ENCODE measurements at regions not wholly inside any gene's neighbourhood (a gene's known extent, or its start where the extent isn't known, plus 50 kb on each side); places are given as distances from the start of the nearest gene placed in this dataset.

DNA sequence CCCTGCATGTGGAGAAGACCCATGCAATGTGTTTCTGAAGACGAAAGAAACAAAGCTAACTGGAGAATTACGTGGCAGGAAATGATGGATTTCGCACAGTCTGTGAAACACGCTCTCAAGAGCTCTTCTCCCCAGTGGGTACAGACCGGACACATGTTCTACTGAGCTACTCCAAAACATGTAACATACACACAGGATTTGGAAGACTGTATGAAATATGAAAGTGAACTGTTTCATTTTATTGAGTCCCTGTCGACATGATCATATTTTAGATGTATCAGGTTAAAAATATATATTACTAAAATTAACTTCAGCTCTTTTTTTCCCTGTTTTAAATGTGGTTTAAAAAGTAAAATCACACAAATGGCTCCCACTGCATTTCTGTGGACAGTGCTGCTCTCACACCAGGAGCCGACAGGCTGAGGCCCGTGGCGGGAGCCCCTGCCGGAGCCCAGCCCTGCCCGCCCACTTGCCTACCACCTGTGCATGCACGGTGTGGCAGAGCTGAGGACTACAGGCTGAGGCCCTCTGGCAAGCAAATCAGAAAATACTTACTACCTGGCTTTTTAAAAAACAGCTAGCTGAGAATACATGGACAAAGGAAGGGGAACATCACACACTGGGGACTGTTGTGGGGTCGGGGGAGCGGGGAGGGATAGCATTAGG is 58.9 kb upstream of the NXT1 start:
- no TSS peak for BruUV-seq (replicated peaks)
- H3K27me3 Mint-ChIP-seq (ENCODE audit: insufficient read depth, unreplicated experiment) = peaks cover 17% of the 10 kb centered on the region
- H3K36me3 Mint-ChIP-seq (ENCODE audit: insufficient read depth, unreplicated experiment) = no peaks in the 10 kb centered on the region
- CTCF ChIA-PET = no interaction called here
- no peak overlapping the region for H3K4me3 Mint-ChIP-seq (ENCODE audit: unreplicated experiment)
- intact Hi-C loops (cut with micrococcal nuclease) = no loop called here
- POLR2A ChIA-PET = interaction anchor here (0.6 to 0.8 kb wide), 3 partner anchors 10 to 600 kb away, joined by 3 read pairs; no protein-coding TSS in a partner anchor
- no peak overlapping the region for H3K27ac Mint-ChIP-seq (ENCODE audit: low read depth, unreplicated experiment)
- DNase-seq (ENCODE audit: unreplicated experiment) = no peak
- H3K4me1 Mint-ChIP-seq (ENCODE audit: insufficient read depth, unreplicated experiment) = no peaks in the 10 kb centered on the region
- no peak for TF ChIP-seq CTCF (IDR thresholded peaks at IDR 0.05; ENCODE audit: unreplicated experiment)
- no peaks in the 10 kb centered on the region for H3K9me3 Mint-ChIP-seq (ENCODE audit: unreplicated experiment)

- H3K4me1 Mint-ChIP-seq (ENCODE audit: insufficient read depth, unreplicated experiment) = no peaks in the 10 kb centered on the region
- no TSS peak for BruUV-seq (replicated peaks)
- no peak for TF ChIP-seq CTCF (IDR thresholded peaks at IDR 0.05; ENCODE audit: unreplicated experiment)
- ChIA-PET POLR2A (interaction anchor here (0.6 to 0.8 kb wide), 4 partner anchors 9 to 599 kb away, joined by 3 to 4 read pairs (median 3); no protein-coding TSS in a partner anchor), CTCF (interaction anchor here (1.2 kb wide), 1 partner anchor 45 kb away, joined by 4 read pairs; no protein-coding TSS in a partner anchor)
- no peak overlapping the region for H3K27ac Mint-ChIP-seq (ENCODE audit: low read depth, unreplicated experiment)
- no peaks in the 10 kb centered on the region for H3K9me3 Mint-ChIP-seq (ENCODE audit: unreplicated experiment)
- DNase-seq (ENCODE audit: unreplicated experiment) = no peak
- intact Hi-C loops (cut with micrococcal nuclease) = no loop called here
- no peaks in the 10 kb centered on the region for H3K36me3 Mint-ChIP-seq (ENCODE audit: insufficient read depth, unreplicated experiment)
- no peak overlapping the region for H3K4me3 Mint-ChIP-seq (ENCODE audit: unreplicated experiment)
- peaks cover 17% of the 10 kb centered on the region for H3K27me3 Mint-ChIP-seq (ENCODE audit: insufficient read depth, unreplicated experiment)
These were observed 59.6 kb upstream of the NXT1 start for GRCh38 chr20:23290761-23291574.

DNA sequence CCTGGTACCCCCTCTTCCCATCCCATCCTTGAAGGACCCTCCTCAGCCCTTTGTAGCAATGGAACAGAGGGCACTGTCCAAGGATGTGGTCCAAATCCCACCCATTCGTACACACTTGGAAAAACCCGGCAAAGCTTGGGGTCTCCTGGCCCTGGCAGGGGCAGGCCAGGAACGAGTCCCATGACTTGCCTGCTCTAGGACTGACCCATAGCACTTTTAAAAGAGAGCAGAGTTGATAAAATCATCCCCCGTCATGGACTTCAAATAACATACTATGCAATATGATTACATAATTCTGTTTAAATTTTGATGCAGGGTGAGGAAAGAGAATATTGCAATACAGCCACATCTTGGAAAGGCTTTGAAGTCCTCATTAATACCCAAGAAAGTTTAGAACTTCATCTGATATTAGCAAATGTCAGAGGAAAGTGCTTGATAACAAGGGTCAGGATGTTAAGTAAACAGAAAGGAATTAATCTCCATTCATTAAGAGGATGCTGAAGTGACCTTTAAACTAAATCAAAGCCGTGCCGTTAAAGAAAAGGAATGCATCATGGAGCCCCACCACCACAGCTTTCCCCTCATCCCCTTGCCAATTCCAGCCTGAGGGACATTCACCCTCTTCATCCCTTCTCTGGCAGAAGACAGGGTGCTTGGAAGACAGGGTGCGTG is 60.7 kb upstream of the NXT1 start:
- no peaks in the 10 kb centered on the region for H3K36me3 Mint-ChIP-seq (ENCODE audit: insufficient read depth, unreplicated experiment)
- H3K27me3 Mint-ChIP-seq (ENCODE audit: insufficient read depth, unreplicated experiment) = peaks cover 17% of the 10 kb centered on the region
- H3K27ac Mint-ChIP-seq (ENCODE audit: low read depth, unreplicated experiment) = no peak overlapping the region
- no peak overlapping the region for H3K4me3 Mint-ChIP-seq (ENCODE audit: unreplicated experiment)
- no TSS peak for BruUV-seq (replicated peaks)
- intact Hi-C loops (cut with micrococcal nuclease) = no loop called here
- H3K9me3 Mint-ChIP-seq (ENCODE audit: unreplicated experiment) = no peaks in the 10 kb centered on the region
- DNase-seq (ENCODE audit: unreplicated experiment) = no peak
- POLR2A ChIA-PET = interaction anchor here (0.6 kb wide), 1 partner anchor 33 kb away, joined by 4 read pairs; no protein-coding TSS in a partner anchor
- no peak for TF ChIP-seq CTCF (IDR thresholded peaks at IDR 0.05; ENCODE audit: unreplicated experiment)
- no peaks in the 10 kb centered on the region for H3K4me1 Mint-ChIP-seq (ENCODE audit: insufficient read depth, unreplicated experiment)
- CTCF ChIA-PET = interaction anchor here (0.6 to 1.2 kb wide), 4 partner anchors 44 to 597 kb away, joined by 3 to 4 read pairs (median 4); no protein-coding TSS in a partner anchor

DNA sequence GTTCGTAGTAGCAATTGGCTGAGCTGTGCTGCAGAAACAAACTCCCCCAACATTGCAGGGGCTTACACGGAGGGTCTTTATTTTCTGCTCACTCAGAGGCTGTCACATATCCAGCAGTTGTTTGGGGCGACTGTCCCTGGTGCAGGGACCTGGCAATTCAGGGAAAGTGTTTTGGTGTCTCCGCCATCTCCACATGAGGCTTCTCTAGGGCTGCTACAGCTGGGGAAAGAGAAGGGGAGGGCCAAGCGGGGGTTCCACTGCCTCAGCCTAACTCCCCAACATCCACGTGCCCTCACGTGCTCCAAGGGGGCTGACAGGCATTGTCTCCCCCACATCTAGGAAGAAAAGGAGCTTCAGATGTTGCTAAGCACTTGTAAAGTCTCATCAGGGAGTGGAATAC is 61.3 kb upstream of the NXT1 start:
- Mint-ChIP-seq H3K36me3 (ENCODE audit: insufficient read depth, unreplicated experiment) (no peaks in the 10 kb centered on the region), H3K27ac (ENCODE audit: low read depth, unreplicated experiment) (no peak overlapping the region), H3K27me3 (ENCODE audit: insufficient read depth, unreplicated experiment) (peaks cover 17% of the 10 kb centered on the region), H3K4me1 (ENCODE audit: insufficient read depth, unreplicated experiment) (no peaks in the 10 kb centered on the region), H3K9me3 (ENCODE audit: unreplicated experiment) (no peaks in the 10 kb centered on the region), H3K4me3 (ENCODE audit: unreplicated experiment) (no peak overlapping the region)
- no peak for DNase-seq (ENCODE audit: unreplicated experiment)
- POLR2A ChIA-PET = no interaction called here
- intact Hi-C loops (cut with micrococcal nuclease) = no loop called here
- no TSS peak for BruUV-seq (replicated peaks)
- no peak for TF ChIP-seq CTCF (IDR thresholded peaks at IDR 0.05; ENCODE audit: unreplicated experiment)
- CTCF ChIA-PET = interaction anchor here (1.2 kb wide), 1 partner anchor 44 kb away, joined by 4 read pairs; no protein-coding TSS in a partner anchor
